Uterus (tissue), 2 donors: ENCODE measurements at regions not wholly inside any gene's neighbourhood (a gene's known extent, or its start where the extent isn't known, plus 50 kb on each side); places are given as distances from the start of the nearest gene placed in this dataset.

ENCODE experiments used
- POLR2A ChIP-seq, 2 donors: fragments of 450-650 bp; IDR thresholded peaks; one replicate each; pipeline ENCODE4 v1.6.1; 2016; ENCODE audit warnings: antibody characterized with exemption in 2 of 2, mild to moderate bottlenecking in 1 of 2, moderate library complexity in 1 of 2
- TF ChIP-seq, protein P1 (sequence below), 4 experiments: fragments of 200-600 bp in 2 of 4; fragments of 450-650 bp in 2 of 4; sonication (generic) in 2 of 4; IDR thresholded peaks; one replicate each; pipeline ENCODE4 v1.5.1; 2016 to 2019; ENCODE audit warnings: antibody characterized with exemption in 4 of 4, mild to moderate bottlenecking in 2 of 4, moderate library complexity in 1 of 4

DNA sequence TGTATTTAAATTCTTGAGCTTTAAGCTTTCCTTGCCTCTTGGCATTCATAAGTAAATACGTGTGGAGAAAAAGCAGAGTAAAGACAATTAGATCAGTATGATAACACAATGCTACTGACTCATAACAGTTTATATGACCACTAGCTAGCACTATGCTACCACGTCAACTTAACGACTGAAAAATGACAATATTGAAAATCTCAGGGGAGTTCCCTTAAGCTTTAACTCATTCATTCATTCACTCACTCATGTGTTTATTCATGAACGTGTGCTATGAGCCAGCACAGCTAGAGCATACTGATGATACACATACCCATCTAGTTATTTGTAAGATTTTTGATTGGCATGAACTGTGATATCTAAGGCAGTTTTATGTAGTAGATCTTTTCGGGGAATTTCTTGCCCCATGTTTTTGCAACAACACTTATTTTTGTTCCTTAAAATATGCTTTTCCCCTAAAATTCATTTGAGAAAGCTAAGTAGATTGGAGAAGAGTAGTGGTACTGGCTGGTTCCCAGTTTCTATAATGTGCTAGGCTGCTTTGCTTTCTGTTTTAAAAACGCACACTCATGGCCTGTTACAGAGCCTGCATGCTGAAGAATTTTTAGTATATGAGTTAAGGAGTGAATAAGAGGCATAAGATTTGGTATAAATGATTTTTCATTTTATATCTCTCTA lies 57.4 kb upstream of the ACBD5 start:
- TF ChIP-seq, protein P1, sequence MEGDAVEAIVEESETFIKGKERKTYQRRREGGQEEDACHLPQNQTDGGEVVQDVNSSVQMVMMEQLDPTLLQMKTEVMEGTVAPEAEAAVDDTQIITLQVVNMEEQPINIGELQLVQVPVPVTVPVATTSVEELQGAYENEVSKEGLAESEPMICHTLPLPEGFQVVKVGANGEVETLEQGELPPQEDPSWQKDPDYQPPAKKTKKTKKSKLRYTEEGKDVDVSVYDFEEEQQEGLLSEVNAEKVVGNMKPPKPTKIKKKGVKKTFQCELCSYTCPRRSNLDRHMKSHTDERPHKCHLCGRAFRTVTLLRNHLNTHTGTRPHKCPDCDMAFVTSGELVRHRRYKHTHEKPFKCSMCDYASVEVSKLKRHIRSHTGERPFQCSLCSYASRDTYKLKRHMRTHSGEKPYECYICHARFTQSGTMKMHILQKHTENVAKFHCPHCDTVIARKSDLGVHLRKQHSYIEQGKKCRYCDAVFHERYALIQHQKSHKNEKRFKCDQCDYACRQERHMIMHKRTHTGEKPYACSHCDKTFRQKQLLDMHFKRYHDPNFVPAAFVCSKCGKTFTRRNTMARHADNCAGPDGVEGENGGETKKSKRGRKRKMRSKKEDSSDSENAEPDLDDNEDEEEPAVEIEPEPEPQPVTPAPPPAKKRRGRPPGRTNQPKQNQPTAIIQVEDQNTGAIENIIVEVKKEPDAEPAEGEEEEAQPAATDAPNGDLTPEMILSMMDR (IDR thresholded peaks at IDR 0.05): no peak
- no peak for TF ChIP-seq POLR2A (IDR thresholded peaks at IDR 0.05)
